Esophagus muscularis mucosa (tissue), 3 donors: ENCODE measurements at regions not wholly inside any gene's neighbourhood (a gene's known extent, or its start where the extent isn't known, plus 50 kb on each side); places are given as distances from the start of the nearest gene placed in this dataset.

ENCODE experiments used
- POLR2AphosphoS5 ChIP-seq, 2 donors: sonication (generic); formaldehyde crosslinking; IDR thresholded peaks; one replicate each; pipeline ENCODE4 v1.6.1; 2017; ENCODE audit warnings: antibody characterized with exemption in 2 of 2
- TF ChIP-seq, protein P1 (sequence below), 3 experiments: fragments of 200-600 bp in 2 of 3; fragments of 450-650 bp in 1 of 3; sonication (generic) in 2 of 3; IDR thresholded peaks; one replicate each; pipeline ENCODE4 v1.5.1; 2017 to 2019; ENCODE audit warnings: antibody characterized with exemption in 3 of 3, mild to moderate bottlenecking in 2 of 3, moderate library complexity in 1 of 3

DNA sequence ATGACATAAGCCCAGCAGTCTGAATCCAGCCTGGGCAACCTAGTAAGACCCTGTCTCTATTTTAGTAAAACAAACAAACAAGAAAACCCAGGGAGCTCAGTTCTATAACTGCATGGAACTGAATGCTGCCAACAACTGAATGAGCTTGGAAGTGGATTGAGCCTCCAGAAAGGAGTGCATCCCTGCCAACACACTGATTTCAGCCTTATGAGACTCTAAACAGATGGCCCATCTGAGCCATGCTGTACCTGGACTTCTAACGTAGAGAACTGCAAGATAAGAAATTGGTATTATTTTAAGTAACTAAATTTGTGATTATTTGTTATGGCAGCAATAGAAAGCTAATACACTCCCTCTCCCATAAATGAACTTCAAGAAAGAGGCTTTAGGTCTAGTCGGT lies 150.4 kb upstream of the RAI14 start:
- TF ChIP-seq, protein P1, sequence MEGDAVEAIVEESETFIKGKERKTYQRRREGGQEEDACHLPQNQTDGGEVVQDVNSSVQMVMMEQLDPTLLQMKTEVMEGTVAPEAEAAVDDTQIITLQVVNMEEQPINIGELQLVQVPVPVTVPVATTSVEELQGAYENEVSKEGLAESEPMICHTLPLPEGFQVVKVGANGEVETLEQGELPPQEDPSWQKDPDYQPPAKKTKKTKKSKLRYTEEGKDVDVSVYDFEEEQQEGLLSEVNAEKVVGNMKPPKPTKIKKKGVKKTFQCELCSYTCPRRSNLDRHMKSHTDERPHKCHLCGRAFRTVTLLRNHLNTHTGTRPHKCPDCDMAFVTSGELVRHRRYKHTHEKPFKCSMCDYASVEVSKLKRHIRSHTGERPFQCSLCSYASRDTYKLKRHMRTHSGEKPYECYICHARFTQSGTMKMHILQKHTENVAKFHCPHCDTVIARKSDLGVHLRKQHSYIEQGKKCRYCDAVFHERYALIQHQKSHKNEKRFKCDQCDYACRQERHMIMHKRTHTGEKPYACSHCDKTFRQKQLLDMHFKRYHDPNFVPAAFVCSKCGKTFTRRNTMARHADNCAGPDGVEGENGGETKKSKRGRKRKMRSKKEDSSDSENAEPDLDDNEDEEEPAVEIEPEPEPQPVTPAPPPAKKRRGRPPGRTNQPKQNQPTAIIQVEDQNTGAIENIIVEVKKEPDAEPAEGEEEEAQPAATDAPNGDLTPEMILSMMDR (IDR thresholded peaks at IDR 0.05): no peak
- TF ChIP-seq POLR2AphosphoS5 (IDR thresholded peaks at IDR 0.05): no peak
